ENCODE measurements at regions not wholly inside any gene's neighbourhood (a gene's known extent, or its start where the extent isn't known, plus 50 kb on each side); places are given as distances from the start of the nearest gene placed in this dataset.

DNA sequence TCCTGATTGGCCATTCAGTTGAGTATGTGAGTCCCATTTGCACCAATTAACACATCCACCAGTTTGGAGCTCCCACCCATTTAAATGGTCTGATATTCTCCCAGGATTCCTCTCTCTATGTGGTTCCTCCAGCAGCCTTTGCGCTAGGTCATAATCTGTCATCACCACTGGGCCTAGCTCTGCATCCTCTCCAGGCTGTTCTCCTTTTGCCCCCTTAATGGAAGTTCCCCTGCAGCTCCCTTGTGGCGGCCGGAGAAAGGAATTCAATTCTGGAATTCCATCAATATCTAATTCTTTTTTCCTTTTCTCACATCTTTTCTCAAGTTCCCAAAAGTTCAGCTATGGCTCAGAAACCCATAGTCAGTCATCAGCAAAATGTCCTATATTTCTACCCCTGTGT, 2184.4 kb upstream of the AGA start:
- TF ChIP-seq, protein P1, sequence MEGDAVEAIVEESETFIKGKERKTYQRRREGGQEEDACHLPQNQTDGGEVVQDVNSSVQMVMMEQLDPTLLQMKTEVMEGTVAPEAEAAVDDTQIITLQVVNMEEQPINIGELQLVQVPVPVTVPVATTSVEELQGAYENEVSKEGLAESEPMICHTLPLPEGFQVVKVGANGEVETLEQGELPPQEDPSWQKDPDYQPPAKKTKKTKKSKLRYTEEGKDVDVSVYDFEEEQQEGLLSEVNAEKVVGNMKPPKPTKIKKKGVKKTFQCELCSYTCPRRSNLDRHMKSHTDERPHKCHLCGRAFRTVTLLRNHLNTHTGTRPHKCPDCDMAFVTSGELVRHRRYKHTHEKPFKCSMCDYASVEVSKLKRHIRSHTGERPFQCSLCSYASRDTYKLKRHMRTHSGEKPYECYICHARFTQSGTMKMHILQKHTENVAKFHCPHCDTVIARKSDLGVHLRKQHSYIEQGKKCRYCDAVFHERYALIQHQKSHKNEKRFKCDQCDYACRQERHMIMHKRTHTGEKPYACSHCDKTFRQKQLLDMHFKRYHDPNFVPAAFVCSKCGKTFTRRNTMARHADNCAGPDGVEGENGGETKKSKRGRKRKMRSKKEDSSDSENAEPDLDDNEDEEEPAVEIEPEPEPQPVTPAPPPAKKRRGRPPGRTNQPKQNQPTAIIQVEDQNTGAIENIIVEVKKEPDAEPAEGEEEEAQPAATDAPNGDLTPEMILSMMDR (conservative IDR thresholded peaks at IDR 0.05; ENCODE audit: low read depth, low read length) = peak; percentile 18; the same call in 1 of the 2 replicates
- no peak for TF ChIP-seq BHLHE40 (IDR thresholded peaks at IDR 0.05; ENCODE audit: low read depth, low read length)
- no peak for TF ChIP-seq MXI1 (IDR thresholded peaks at IDR 0.05; ENCODE audit: borderline replicate concordance, low read depth, low read length)
- TF ChIP-seq ELK1 (IDR thresholded peaks at IDR 0.05; ENCODE audit: borderline replicate concordance, low read depth, low read length) = no peak
- no peak for TF ChIP-seq SMC3 (IDR thresholded peaks at IDR 0.05; ENCODE audit: low read depth, low read length)
- TF ChIP-seq POLR2A (IDR thresholded peaks at IDR 0.05; ENCODE audit: low read depth, low read length) = no peak
- TF ChIP-seq CEBPB (IDR thresholded peaks at IDR 0.05; ENCODE audit: low read depth, low read length) = no peak
- TF ChIP-seq RAD21 (IDR thresholded peaks at IDR 0.05; ENCODE audit: low read length) = no peak
- no peak for TF ChIP-seq USF2 (IDR thresholded peaks at IDR 0.05; ENCODE audit: low read depth, low read length)

Data from IMR-90 (cell line).